Bronchial epithelial cell (primary cell): ENCODE measurements at regions not wholly inside any gene's neighbourhood (a gene's known extent, or its start where the extent isn't known, plus 50 kb on each side); places are given as distances from the start of the nearest gene placed in this dataset.

ENCODE experiments used
- DNase-seq: peaks from one replicate; pipeline ENCODE4 v3.0.0-alpha.2; 2010; ENCODE audit warnings: low read depth
- FAIRE-seq: peaks from 2 replicates; lab custom pipeline; 2011; peaks lifted over from hg19 to GRCh38; lab: Jason Lieb, UNC
- H3K27me3 ChIP-seq: 2 replicates; pipeline ENCODE4 v1.5.1; 2011; ENCODE audit warnings: low read length; ENCODE audit not compliant: control insufficient read depth, insufficient read depth
- H3K36me3 ChIP-seq: 2 replicates; pipeline ENCODE4 v1.5.1; 2011; ENCODE audit warnings: low read length; ENCODE audit not compliant: control insufficient read depth, insufficient read depth
- H3K4me3 ChIP-seq: 2 replicates; pipeline ENCODE4 v1.5.1; 2011; ENCODE audit warnings: mild to moderate bottlenecking, low read depth, low read length, control low read depth
- TF ChIP-seq, protein P1 (sequence below): IDR thresholded peaks from 2 replicates; pipeline ENCODE4 v1.5.1; 2011; ENCODE audit warnings: mild to moderate bottlenecking, moderate library complexity, low read length, control low read depth, inconsistent platforms; ENCODE audit not compliant: insufficient read depth, severe bottlenecking

DNA sequence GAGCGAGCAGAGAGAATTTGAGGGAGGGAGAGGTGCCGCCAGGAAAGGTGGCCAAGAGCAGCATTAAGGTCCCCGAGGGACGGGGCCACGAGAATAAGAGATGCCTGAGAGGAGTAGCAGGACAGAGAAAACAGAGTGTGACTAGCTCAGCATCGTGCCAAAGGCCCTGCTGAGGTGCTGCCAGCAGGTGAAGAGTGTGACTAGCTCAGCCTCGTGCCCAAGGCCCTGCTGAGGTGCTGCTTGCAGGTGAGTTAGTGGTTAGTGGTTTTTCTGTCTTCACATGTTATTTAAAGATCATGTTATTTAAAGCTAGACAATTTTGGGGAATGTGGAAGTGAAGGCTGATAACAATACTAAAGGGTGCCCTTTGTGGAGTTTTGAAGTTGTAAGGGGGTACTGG, 464.5 kb upstream of the FAT1 start:
- no peak for FAIRE-seq
- no peak for DNase-seq
- Histone ChIP-seq H3K36me3 (no peaks in the 10 kb centered on the region), H3K27me3 (no peaks in the 10 kb centered on the region), H3K4me3 (no peak overlapping the region)
- TF ChIP-seq, protein P1, sequence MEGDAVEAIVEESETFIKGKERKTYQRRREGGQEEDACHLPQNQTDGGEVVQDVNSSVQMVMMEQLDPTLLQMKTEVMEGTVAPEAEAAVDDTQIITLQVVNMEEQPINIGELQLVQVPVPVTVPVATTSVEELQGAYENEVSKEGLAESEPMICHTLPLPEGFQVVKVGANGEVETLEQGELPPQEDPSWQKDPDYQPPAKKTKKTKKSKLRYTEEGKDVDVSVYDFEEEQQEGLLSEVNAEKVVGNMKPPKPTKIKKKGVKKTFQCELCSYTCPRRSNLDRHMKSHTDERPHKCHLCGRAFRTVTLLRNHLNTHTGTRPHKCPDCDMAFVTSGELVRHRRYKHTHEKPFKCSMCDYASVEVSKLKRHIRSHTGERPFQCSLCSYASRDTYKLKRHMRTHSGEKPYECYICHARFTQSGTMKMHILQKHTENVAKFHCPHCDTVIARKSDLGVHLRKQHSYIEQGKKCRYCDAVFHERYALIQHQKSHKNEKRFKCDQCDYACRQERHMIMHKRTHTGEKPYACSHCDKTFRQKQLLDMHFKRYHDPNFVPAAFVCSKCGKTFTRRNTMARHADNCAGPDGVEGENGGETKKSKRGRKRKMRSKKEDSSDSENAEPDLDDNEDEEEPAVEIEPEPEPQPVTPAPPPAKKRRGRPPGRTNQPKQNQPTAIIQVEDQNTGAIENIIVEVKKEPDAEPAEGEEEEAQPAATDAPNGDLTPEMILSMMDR, result no peak

DNA sequence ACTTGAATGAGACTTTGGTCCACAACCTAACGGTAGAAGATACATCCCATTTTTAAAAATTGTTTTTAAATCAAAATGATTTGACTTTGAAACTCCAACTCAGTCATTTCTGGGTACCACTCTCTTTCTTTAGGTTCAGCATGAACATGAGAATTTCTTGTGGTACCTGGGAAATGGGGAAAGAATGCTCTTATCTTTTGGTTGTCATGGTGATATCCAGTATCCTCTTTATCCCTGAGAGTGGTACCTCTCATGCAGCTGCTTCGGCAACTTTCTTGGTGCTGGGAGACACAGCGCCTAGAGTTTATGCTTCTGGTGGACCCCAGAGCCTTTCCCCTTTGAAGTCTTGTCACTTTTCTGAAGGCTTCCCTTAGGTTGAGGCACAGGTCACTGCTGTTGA, 465.1 kb upstream of the FAT1 start:
- no peak for DNase-seq
- TF ChIP-seq, protein P1, result no peak
- no peak overlapping the region for H3K4me3 ChIP-seq
- no peaks in the 10 kb centered on the region for H3K27me3 ChIP-seq
- FAIRE-seq, result no peak
- H3K36me3 ChIP-seq, result no peaks in the 10 kb centered on the region

DNA sequence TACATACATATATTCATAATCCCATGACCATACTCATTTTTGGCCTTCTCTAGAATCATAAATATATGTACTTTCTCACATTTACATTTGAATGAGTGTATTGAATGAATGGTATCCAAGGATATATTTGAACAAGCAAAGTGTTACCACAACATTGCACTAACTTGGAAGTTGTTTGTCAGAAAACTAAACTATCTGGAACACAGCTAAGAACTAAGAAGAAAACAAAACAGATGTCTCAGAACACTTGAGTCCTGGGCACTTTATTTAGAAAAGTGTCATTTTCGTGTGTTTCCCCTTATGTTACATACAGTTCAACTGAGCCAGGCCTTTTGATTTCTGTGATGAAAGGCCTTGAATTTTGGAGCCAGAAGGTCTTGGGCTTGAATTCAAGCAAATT, 466.7 kb upstream of the FAT1 start:
- DNase-seq (no peak), FAIRE-seq (no peak)
- no peaks in the 10 kb centered on the region for H3K36me3 ChIP-seq
- no peaks in the 10 kb centered on the region for H3K27me3 ChIP-seq
- no peak overlapping the region for H3K4me3 ChIP-seq
- TF ChIP-seq, protein P1, result no peak

DNA sequence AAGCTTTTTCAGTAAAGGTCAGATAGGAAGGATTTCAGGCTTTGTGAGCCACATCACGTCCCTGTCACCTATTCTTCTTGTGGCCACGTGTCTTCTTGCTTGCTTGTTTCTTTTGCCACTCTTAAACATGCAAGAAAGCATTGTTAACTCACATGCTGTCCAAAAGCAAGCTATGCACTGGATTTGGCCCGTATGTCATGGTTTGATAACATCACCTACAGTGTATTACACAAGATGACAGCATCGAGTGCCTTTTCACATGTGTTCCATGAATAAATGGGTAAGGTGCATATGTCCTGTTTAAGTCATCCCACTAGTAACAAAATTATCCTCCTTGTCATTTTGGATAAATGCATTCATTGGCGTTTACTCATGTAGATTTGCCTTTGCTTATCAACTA, 468.0 kb upstream of the FAT1 start:
- DNase-seq (no peak), FAIRE-seq (no peak)
- Histone ChIP-seq H3K4me3 (no peak overlapping the region), H3K27me3 (no peaks in the 10 kb centered on the region), H3K36me3 (no peaks in the 10 kb centered on the region)
- TF ChIP-seq, protein P1, result no peak

DNA sequence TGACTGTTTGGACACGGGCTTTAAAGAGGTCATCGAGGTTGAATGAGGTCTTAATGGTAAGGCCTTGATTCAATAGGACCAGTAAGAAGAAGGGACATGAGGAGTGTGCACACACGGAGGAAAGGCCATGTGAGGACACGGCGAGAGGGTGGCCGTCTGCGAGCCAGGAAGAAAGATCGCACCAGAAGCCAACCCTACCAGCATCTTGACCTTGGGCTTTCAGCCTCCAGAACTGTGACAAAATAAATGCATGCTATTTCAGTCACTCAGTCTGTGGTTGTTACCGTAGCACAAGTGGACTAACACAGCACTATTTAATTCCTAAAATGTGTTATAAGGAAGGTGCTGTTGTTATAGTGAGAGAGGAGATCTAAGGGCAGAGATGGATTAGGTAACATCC, 468.6 kb upstream of the FAT1 start:
- FAIRE-seq (peak; percentile 66), DNase-seq (no peak)
- Histone ChIP-seq H3K4me3 (no peak overlapping the region), H3K36me3 (no peaks in the 10 kb centered on the region), H3K27me3 (no peaks in the 10 kb centered on the region)
- TF ChIP-seq, protein P1, result no peak

DNA sequence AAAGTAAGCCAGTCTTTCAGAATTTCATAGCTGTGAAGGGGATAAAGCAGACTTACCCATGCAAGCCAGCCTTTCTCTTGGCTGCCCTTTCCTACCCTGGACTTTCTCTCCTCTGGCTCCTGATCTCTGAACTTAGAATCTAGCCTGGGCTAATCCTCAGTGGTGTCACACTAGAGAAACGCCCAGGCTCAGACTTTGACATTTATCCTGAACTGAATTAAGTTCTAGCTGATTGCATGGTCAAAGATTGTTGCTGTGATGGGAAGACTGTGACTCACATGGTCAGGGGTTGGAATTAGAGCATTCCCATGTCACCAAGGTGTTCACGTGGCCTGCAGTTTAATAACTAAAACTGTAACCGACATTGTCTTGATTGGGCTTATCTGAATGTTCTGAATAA, 469.5 kb upstream of the FAT1 start:
- Histone ChIP-seq H3K4me3 (no peak overlapping the region), H3K27me3 (no peaks in the 10 kb centered on the region), H3K36me3 (no peaks in the 10 kb centered on the region)
- TF ChIP-seq, protein P1, result no peak
- FAIRE-seq, result no peak
- no peak for DNase-seq
